ENCODE measurements at regions not wholly inside any gene's neighbourhood (a gene's known extent, or its start where the extent isn't known, plus 50 kb on each side); places are given as distances from the start of the nearest gene placed in this dataset.

GRCh38 chr3:180332608-180333007 is 269.4 kb upstream of the TTC14 start:
- intact Hi-C loops (cut with micrococcal nuclease): no loop called here
- no peak for DNase-seq (ENCODE audit: unreplicated experiment)
- Mint-ChIP-seq H3K27ac (ENCODE audit: low read depth, unreplicated experiment) (no peak overlapping the region), H3K4me3 (ENCODE audit: unreplicated experiment) (no peak overlapping the region), H3K27me3 (ENCODE audit: insufficient read depth, unreplicated experiment) (no peaks in the 10 kb centered on the region), H3K36me3 (ENCODE audit: insufficient read depth, unreplicated experiment) (no peaks in the 10 kb centered on the region), H3K9me3 (ENCODE audit: unreplicated experiment) (no peaks in the 10 kb centered on the region), H3K4me1 (ENCODE audit: insufficient read depth, unreplicated experiment) (no peaks in the 10 kb centered on the region)
- ChIA-PET POLR2A (no interaction called here), CTCF (no interaction called here)
- no TSS peak for BruUV-seq (replicated peaks)
- no peak for TF ChIP-seq CTCF (IDR thresholded peaks at IDR 0.05; ENCODE audit: unreplicated experiment)

- no peaks in the 10 kb centered on the region for H3K27me3 Mint-ChIP-seq (ENCODE audit: insufficient read depth, unreplicated experiment)
- H3K4me1 Mint-ChIP-seq (ENCODE audit: insufficient read depth, unreplicated experiment): no peaks in the 10 kb centered on the region
- H3K36me3 Mint-ChIP-seq (ENCODE audit: insufficient read depth, unreplicated experiment): no peaks in the 10 kb centered on the region
- no peak for TF ChIP-seq CTCF (IDR thresholded peaks at IDR 0.05; ENCODE audit: unreplicated experiment)
- intact Hi-C loops (cut with micrococcal nuclease): no loop called here
- BruUV-seq (replicated peaks): no TSS peak
- no peak for DNase-seq (ENCODE audit: unreplicated experiment)
- POLR2A ChIA-PET: no interaction called here
- CTCF ChIA-PET: no interaction called here
- no peaks in the 10 kb centered on the region for H3K9me3 Mint-ChIP-seq (ENCODE audit: unreplicated experiment)
- H3K4me3 Mint-ChIP-seq (ENCODE audit: unreplicated experiment): no peak overlapping the region
- H3K27ac Mint-ChIP-seq (ENCODE audit: low read depth, unreplicated experiment): no peak overlapping the region
Observed at GRCh38 chr3:180335050-180335449, 266.9 kb upstream of the TTC14 start.

GRCh38 chr3:180340395-180340794 is 261.6 kb upstream of the TTC14 start:
- Mint-ChIP-seq H3K27me3 (ENCODE audit: insufficient read depth, unreplicated experiment) (no peaks in the 10 kb centered on the region), H3K36me3 (ENCODE audit: insufficient read depth, unreplicated experiment) (peaks cover 5% of the 10 kb centered on the region), H3K4me1 (ENCODE audit: insufficient read depth, unreplicated experiment) (no peaks in the 10 kb centered on the region), H3K4me3 (ENCODE audit: unreplicated experiment) (no peak overlapping the region), H3K9me3 (ENCODE audit: unreplicated experiment) (no peaks in the 10 kb centered on the region), H3K27ac (ENCODE audit: low read depth, unreplicated experiment) (no peak overlapping the region)
- ChIA-PET CTCF (interaction anchor here (0.9 kb wide), 1 partner anchor 529 kb away, joined by 3 read pairs; no protein-coding TSS in a partner anchor), POLR2A (no interaction called here)
- no peak for TF ChIP-seq CTCF (IDR thresholded peaks at IDR 0.05; ENCODE audit: unreplicated experiment)
- intact Hi-C loops (cut with micrococcal nuclease): no loop called here
- no peak for DNase-seq (ENCODE audit: unreplicated experiment)
- BruUV-seq (replicated peaks): no TSS peak

- Mint-ChIP-seq H3K36me3 (ENCODE audit: insufficient read depth, unreplicated experiment) (peaks cover 5% of the 10 kb centered on the region), H3K27me3 (ENCODE audit: insufficient read depth, unreplicated experiment) (no peaks in the 10 kb centered on the region), H3K4me3 (ENCODE audit: unreplicated experiment) (no peak overlapping the region), H3K4me1 (ENCODE audit: insufficient read depth, unreplicated experiment) (no peaks in the 10 kb centered on the region), H3K9me3 (ENCODE audit: unreplicated experiment) (no peaks in the 10 kb centered on the region), H3K27ac (ENCODE audit: low read depth, unreplicated experiment) (no peak overlapping the region)
- TF ChIP-seq CTCF (IDR thresholded peaks at IDR 0.05; ENCODE audit: unreplicated experiment): no peak
- no peak for DNase-seq (ENCODE audit: unreplicated experiment)
- BruUV-seq (replicated peaks): no TSS peak
- intact Hi-C loops (cut with micrococcal nuclease): no loop called here
- ChIA-PET POLR2A (no interaction called here), CTCF (interaction anchor here (0.7 to 0.9 kb wide), 2 partner anchors 18 to 530 kb away, joined by 3 read pairs; no protein-coding TSS in a partner anchor)
Observed at GRCh38 chr3:180341516-180341915, 260.4 kb upstream of the TTC14 start.

All from MCF 10A (cell line).